OCI-LY3 (cell line): ENCODE measurements at regions not wholly inside any gene's neighbourhood (a gene's known extent, or its start where the extent isn't known, plus 50 kb on each side); places are given as distances from the start of the nearest gene placed in this dataset.

Experiments
- H2AFZ ChIP-seq: fragments of 200-600, 300-600 bp; shearing (Covaris generic); 2 replicates; pipeline ENCODE4 v1.6.0; 2014; ENCODE audit warnings: antibody characterized with exemption, low read depth, low read length
- H3K27ac ChIP-seq: fragments of 200-600, 300-600 bp; sonication (generic); 2 replicates; pipeline ENCODE4 v1.5.1; 2014; ENCODE audit warnings: mild to moderate bottlenecking, low read length, moderate library complexity, mixed read lengths
- H3K27me3 ChIP-seq: fragments of 200-600, 300-600 bp; sonication (generic); 2 replicates; pipeline ENCODE4 v1.6.1; 2014; ENCODE audit warnings: low read depth, low read length, mixed read lengths
- H3K36me3 ChIP-seq: fragments of 200-600, 300-600 bp; sonication (generic); replicated peaks from 2 replicates; pipeline ENCODE3; 2014; ENCODE audit warnings: low read depth, low read length, mixed read lengths
- H3K4me1 ChIP-seq: fragments of 300-600, 200-600 bp; sonication (generic); 2 replicates; pipeline ENCODE4 v1.6.1; 2014; ENCODE audit warnings: low read length, mixed read lengths
- H3K4me2 ChIP-seq: fragments of 200-600, 300-600 bp; sonication (generic); 2 replicates; pipeline ENCODE4 v1.6.1; 2014; ENCODE audit warnings: low read length, mixed read lengths
- H3K4me3 ChIP-seq: fragments of 300-600, 200-600 bp; sonication (generic); 2 replicates; pipeline ENCODE4 v1.5.1; 2014; ENCODE audit warnings: antibody characterized with exemption, mild to moderate bottlenecking, low read length, moderate library complexity
- H3K79me2 ChIP-seq: fragments of 300-600, 200-600 bp; shearing (Covaris generic); 2 replicates; pipeline ENCODE4 v1.6.1; 2014; ENCODE audit warnings: mild to moderate bottlenecking, low read length, mixed read lengths
- H3K9ac ChIP-seq: fragments of 300-600, 200-600 bp; shearing (Covaris generic); 2 replicates; pipeline ENCODE4 v1.6.0; 2014; ENCODE audit warnings: mild to moderate bottlenecking, low read length, moderate library complexity
- H3K9me3 ChIP-seq: fragments of 200-600, 300-600 bp; shearing (Covaris generic); 2 replicates; pipeline ENCODE4 v1.6.1; 2014; ENCODE audit warnings: low read length, mixed read lengths; ENCODE audit not compliant: insufficient read depth
- H4K20me1 ChIP-seq: fragments of 200-600, 300-600 bp; sonication (generic); 2 replicates; pipeline ENCODE4 v1.6.1; 2016; ENCODE audit warnings: low read length, mixed read lengths; ENCODE audit not compliant: insufficient read depth
- CTCF ChIP-seq: fragments of 200-600, 300-600 bp; sonication (generic); IDR thresholded peaks from 2 replicates; pipeline ENCODE4 v1.5.1; 2014; ENCODE audit warnings: antibody characterized with exemption, low read length, low read depth
- EZH2phosphoT487 ChIP-seq: fragments of 200-600 bp; shearing (Covaris generic); IDR thresholded peaks from 2 replicates; pipeline ENCODE4 v1.6.1; 2018; ENCODE audit warnings: antibody characterized with exemption, mixed run types, low read depth

DNA sequence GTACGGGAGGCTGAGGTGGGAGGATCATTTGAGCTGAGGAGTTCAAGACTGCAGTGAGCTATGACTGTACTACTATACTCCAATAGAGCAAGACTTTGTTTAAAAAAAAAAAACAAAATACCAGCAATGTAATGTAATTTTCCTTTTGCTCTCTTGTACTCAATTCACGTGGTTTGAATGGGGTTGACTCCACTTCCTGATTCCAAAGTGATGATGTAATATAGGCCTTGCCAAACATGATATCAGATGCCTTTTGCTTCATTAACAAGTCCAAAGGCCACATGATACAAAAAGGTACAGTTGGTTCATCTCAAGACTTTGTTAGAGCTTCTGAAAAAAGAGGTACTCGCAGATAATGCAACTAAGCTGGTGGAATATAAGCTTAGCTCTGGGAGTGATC, 321.8 kb downstream of the ZEB2 start:
- Histone ChIP-seq H3K36me3 (peaks cover 2% of the 10 kb centered on the region), H2AFZ (no peak overlapping the region), H3K4me3 (no peak overlapping the region), H4K20me1 (no peaks in the 10 kb centered on the region), H3K9me3 (no peaks in the 10 kb centered on the region), H3K4me1 (peaks cover 39% of the 10 kb centered on the region), H3K79me2 (no peaks in the 10 kb centered on the region), H3K27me3 (no peaks in the 10 kb centered on the region), H3K4me2 (no peak overlapping the region), H3K9ac (no peak overlapping the region), H3K27ac (no peak overlapping the region)
- TF ChIP-seq EZH2phosphoT487 (no peak), CTCF (no peak)

DNA sequence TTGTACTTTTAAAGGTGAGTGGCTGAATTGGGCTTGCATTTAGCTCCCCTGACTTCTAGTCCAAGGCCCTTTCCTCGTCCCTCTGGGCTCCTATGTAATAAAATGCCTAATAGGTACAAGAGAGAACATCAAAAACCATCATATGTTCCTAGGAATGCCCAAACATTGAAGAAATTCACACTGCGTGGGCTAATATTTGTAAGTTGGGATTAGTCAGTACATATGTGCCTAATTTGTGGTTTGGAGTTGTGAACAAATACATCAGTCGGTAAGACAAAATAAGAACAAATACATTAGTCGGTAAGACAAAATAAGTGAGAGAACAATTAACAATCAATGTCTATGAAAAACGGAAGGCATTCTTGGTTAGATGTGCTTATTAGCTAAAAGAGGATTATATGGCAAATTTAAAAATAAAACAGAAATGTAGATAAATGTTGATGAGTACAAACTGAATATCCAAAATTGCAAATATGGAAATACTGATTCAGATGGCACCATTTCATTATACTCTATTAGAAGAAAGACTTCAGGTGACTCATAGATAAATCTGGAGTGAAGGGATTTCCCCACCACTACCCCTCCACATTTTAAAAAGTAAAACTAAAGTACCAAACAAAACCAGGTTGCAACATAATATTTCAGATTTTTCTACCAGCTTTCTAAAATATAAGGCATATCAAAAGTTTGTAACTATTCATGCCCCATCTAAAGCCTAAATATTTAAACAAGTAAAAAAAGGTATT, 325.4 kb downstream of the ZEB2 start:
- no peaks in the 10 kb centered on the region for H3K9me3 ChIP-seq
- no peaks in the 10 kb centered on the region for H4K20me1 ChIP-seq
- no peaks in the 10 kb centered on the region for H3K79me2 ChIP-seq
- H3K4me1 ChIP-seq: peaks cover 44% of the 10 kb centered on the region
- peak overlapping the region; percentile 68 for H3K4me3 ChIP-seq
- H3K27ac ChIP-seq: peak overlapping the region; percentile 88
- H3K9ac ChIP-seq: peak overlapping the region; percentile 74
- TF ChIP-seq CTCF (no peak), EZH2phosphoT487 (no peak)
- peak overlapping the region; percentile 93 for H3K4me2 ChIP-seq
- no peaks in the 10 kb centered on the region for H3K27me3 ChIP-seq
- H2AFZ ChIP-seq: peak overlapping the region; percentile 50; the same call in 1 of the 2 replicates
- no peaks in the 10 kb centered on the region for H3K36me3 ChIP-seq

- Histone ChIP-seq H3K9me3 (no peaks in the 10 kb centered on the region), H3K4me3 (no peak overlapping the region), H3K9ac (no peak overlapping the region), H3K27ac (no peak overlapping the region), H3K79me2 (no peaks in the 10 kb centered on the region), H2AFZ (no peak overlapping the region), H3K4me2 (no peak overlapping the region), H3K27me3 (no peaks in the 10 kb centered on the region), H3K36me3 (no peaks in the 10 kb centered on the region), H4K20me1 (no peaks in the 10 kb centered on the region), H3K4me1 (peaks cover 47% of the 10 kb centered on the region)
- TF ChIP-seq EZH2phosphoT487: no peak
- TF ChIP-seq CTCF: no peak
Observed at GRCh38 chr2:144190908-144191605, 328.9 kb downstream of the ZEB2 start.

- H3K9me3 ChIP-seq: no peaks in the 10 kb centered on the region
- peaks cover 9% of the 10 kb centered on the region for H3K36me3 ChIP-seq
- H3K27me3 ChIP-seq: no peaks in the 10 kb centered on the region
- peak overlapping the region; percentile 0; the same call in 1 of the 2 replicates for H2AFZ ChIP-seq
- H3K4me1 ChIP-seq: peaks cover 54% of the 10 kb centered on the region
- no peaks in the 10 kb centered on the region for H4K20me1 ChIP-seq
- TF ChIP-seq EZH2phosphoT487: no peak
- TF ChIP-seq CTCF: no peak
- H3K4me3 ChIP-seq: peak overlapping the region; percentile 18
- peak overlapping the region; percentile 48 for H3K27ac ChIP-seq
- peak overlapping the region; percentile 57 for H3K4me2 ChIP-seq
- H3K9ac ChIP-seq: peak overlapping the region; percentile 34
- H3K79me2 ChIP-seq: no peaks in the 10 kb centered on the region
Observed at GRCh38 chr2:144183727-144184126, 336.2 kb downstream of the ZEB2 start.
